ENCODE measurements at regions not wholly inside any gene's neighbourhood (a gene's known extent, or its start where the extent isn't known, plus 50 kb on each side); places are given as distances from the start of the nearest gene placed in this dataset.

- Histone ChIP-seq H3K9me3 (ENCODE audit: low read depth, low read length) (no peaks in the 10 kb centered on the region), H3K27ac (ENCODE audit: low read depth, low read length) (no peak overlapping the region), H3K27me3 (ENCODE audit: insufficient read depth, low read length) (no peaks in the 10 kb centered on the region), H3K4me1 (ENCODE audit: insufficient read depth, low read length) (no peaks in the 10 kb centered on the region), H3K4me3 (ENCODE audit: insufficient read depth, low read length) (no peak overlapping the region), H2AFZ (ENCODE audit: low read length) (no peak overlapping the region), H3K79me2 (ENCODE audit: insufficient read depth, low read length) (no peaks in the 10 kb centered on the region), H3K4me2 (ENCODE audit: insufficient read depth, low read length) (no peak overlapping the region), H3K36me3 (ENCODE audit: insufficient read depth, low read length) (no peaks in the 10 kb centered on the region), H4K20me1 (ENCODE audit: insufficient read depth, low read length) (no peaks in the 10 kb centered on the region)
- no peak for TF ChIP-seq CTCF (IDR thresholded peaks at IDR 0.05; ENCODE audit: extremely low read depth, low read depth, low read length)
- DNase-seq (ENCODE audit: insufficient read length, low spot score, missing footprints): no peak
Observed at GRCh38 chr5:163976696-163977095, 471.3 kb downstream of the MAT2B start.

- no peak overlapping the region for H3K4me3 ChIP-seq (ENCODE audit: insufficient read depth, low read length)
Observed at GRCh38 chr5:163978897-163979296, 473.5 kb downstream of the MAT2B start.

GRCh38 chr5:163988566-163988965 is 483.1 kb downstream of the MAT2B start:
- no peak for TF ChIP-seq CTCF (IDR thresholded peaks at IDR 0.05; ENCODE audit: extremely low read depth, low read depth, low read length)
- no peaks in the 10 kb centered on the region for H3K79me2 ChIP-seq (ENCODE audit: insufficient read depth, low read length)
- H3K27ac ChIP-seq (ENCODE audit: low read depth, low read length): no peak overlapping the region
- peaks cover 2% of the 10 kb centered on the region for H3K9me3 ChIP-seq (ENCODE audit: low read depth, low read length)
- H4K20me1 ChIP-seq (ENCODE audit: insufficient read depth, low read length): no peaks in the 10 kb centered on the region
- no peak for DNase-seq (ENCODE audit: insufficient read length, low spot score, missing footprints)
- no peak overlapping the region for H3K4me2 ChIP-seq (ENCODE audit: insufficient read depth, low read length)
- no peaks in the 10 kb centered on the region for H3K36me3 ChIP-seq (ENCODE audit: insufficient read depth, low read length)
- no peak overlapping the region for H3K4me3 ChIP-seq (ENCODE audit: insufficient read depth, low read length)
- no peaks in the 10 kb centered on the region for H3K4me1 ChIP-seq (ENCODE audit: insufficient read depth, low read length)
- H3K27me3 ChIP-seq (ENCODE audit: insufficient read depth, low read length): no peaks in the 10 kb centered on the region
- H2AFZ ChIP-seq (ENCODE audit: low read length): no peak overlapping the region

More at GRCh38 chr5:163978897-163979296, 473.5 kb downstream of the MAT2B start:
- Histone ChIP-seq H3K4me1 (ENCODE audit: insufficient read depth, low read length) (no peaks in the 10 kb centered on the region), H2AFZ (ENCODE audit: low read length) (no peak overlapping the region), H3K27me3 (ENCODE audit: insufficient read depth, low read length) (no peaks in the 10 kb centered on the region), H3K79me2 (ENCODE audit: insufficient read depth, low read length) (no peaks in the 10 kb centered on the region), H3K36me3 (ENCODE audit: insufficient read depth, low read length) (no peaks in the 10 kb centered on the region), H4K20me1 (ENCODE audit: insufficient read depth, low read length) (no peaks in the 10 kb centered on the region), H3K4me2 (ENCODE audit: insufficient read depth, low read length) (no peak overlapping the region), H3K9me3 (ENCODE audit: low read depth, low read length) (peaks cover 2% of the 10 kb centered on the region), H3K27ac (ENCODE audit: low read depth, low read length) (no peak overlapping the region)
- no peak for TF ChIP-seq CTCF (IDR thresholded peaks at IDR 0.05; ENCODE audit: extremely low read depth, low read depth, low read length)
- no peak for DNase-seq (ENCODE audit: insufficient read length, low spot score, missing footprints)

DNA sequence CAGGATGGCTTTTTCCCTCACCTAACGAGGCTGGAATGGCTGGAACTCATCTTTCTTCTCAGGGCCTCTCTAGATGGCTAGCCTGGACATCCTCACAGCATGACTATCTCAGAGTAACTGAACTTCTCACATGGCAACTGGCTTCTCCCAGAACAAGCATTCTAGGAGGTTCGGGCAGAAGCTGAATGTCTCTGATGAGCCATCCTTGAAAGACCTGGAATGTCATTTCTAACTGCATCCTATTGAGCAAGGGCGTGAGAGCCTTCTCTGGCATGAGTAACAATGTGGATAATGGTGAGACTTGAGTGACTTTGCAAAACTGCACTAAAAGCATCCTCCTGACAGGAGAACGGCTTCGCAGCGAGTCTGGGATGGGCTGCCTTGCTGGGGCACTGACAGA is 487.7 kb downstream of the MAT2B start:
- TF ChIP-seq CTCF (IDR thresholded peaks at IDR 0.05; ENCODE audit: extremely low read depth, low read depth, low read length): no peak

More for the DNA sequence above, 487.7 kb downstream of the MAT2B start:
- H3K4me2 ChIP-seq (ENCODE audit: insufficient read depth, low read length): no peak overlapping the region
- no peak for DNase-seq (ENCODE audit: insufficient read length, low spot score, missing footprints)
- no peaks in the 10 kb centered on the region for H3K27me3 ChIP-seq (ENCODE audit: insufficient read depth, low read length)
- no peak overlapping the region for H3K27ac ChIP-seq (ENCODE audit: low read depth, low read length)
- no peaks in the 10 kb centered on the region for H3K9me3 ChIP-seq (ENCODE audit: low read depth, low read length)
- no peak overlapping the region for H3K4me3 ChIP-seq (ENCODE audit: insufficient read depth, low read length)
- no peaks in the 10 kb centered on the region for H3K79me2 ChIP-seq (ENCODE audit: insufficient read depth, low read length)
- no peaks in the 10 kb centered on the region for H3K4me1 ChIP-seq (ENCODE audit: insufficient read depth, low read length)
- no peak overlapping the region for H2AFZ ChIP-seq (ENCODE audit: low read length)
- no peaks in the 10 kb centered on the region for H4K20me1 ChIP-seq (ENCODE audit: insufficient read depth, low read length)
- no peaks in the 10 kb centered on the region for H3K36me3 ChIP-seq (ENCODE audit: insufficient read depth, low read length)
